Caki2 (cell line): ENCODE measurements at regions not wholly inside any gene's neighbourhood (a gene's known extent, or its start where the extent isn't known, plus 50 kb on each side); places are given as distances from the start of the nearest gene placed in this dataset.
"Not testable (repeated sequence)": the region's sequence is repeated elsewhere in the genome, so short reads cannot be mapped to it uniquely, and the experiment has no call there.

Experiments
- DNase-seq: peaks from one replicate; pipeline ENCODE4 v3.0.0-alpha.2; 2015; ENCODE audit warnings: low read depth
- in situ Hi-C: cut with HindIII; loops from 2 replicates; pipeline ENCODE4 v1.10.0; 2016; ENCODE audit warnings: low sequenced_read_pairs, low pct_unique_long_range_greater_than_20kb, mixed read lengths

- in situ Hi-C loops, result no loop called here
- no peak for DNase-seq
Measured at GRCh38 chr3:18207226-18207625, 217.9 kb downstream of the SATB1 start.

GRCh38 chr3:18205701-18206100 is 219.4 kb downstream of the SATB1 start:
- DNase-seq, in situ Hi-C loops: not testable (repeated sequence)

GRCh38 chr3:18201315-18201714 is 223.8 kb downstream of the SATB1 start:
- DNase-seq, result no peak
- in situ Hi-C loops, result no loop called here

GRCh38 chr3:18199757-18200156 is 225.4 kb downstream of the SATB1 start:
- in situ Hi-C loops, result no loop called here
- no peak for DNase-seq

GRCh38 chr3:18195836-18196235 is 229.3 kb downstream of the SATB1 start:
- DNase-seq, result no peak
- in situ Hi-C loops, result no loop called here

- no peak for DNase-seq
- in situ Hi-C loops, result no loop called here
Measured at GRCh38 chr3:18194431-18194830, 230.7 kb downstream of the SATB1 start.

GRCh38 chr3:18190646-18191045 is 234.5 kb downstream of the SATB1 start:
- no peak for DNase-seq
- in situ Hi-C loops, result no loop called here

- DNase-seq, result no peak
Measured at GRCh38 chr3:18189282-18190050, 235.7 kb downstream of the SATB1 start.

GRCh38 chr3:18188491-18188890 is 236.6 kb downstream of the SATB1 start:
- DNase-seq, result no peak
- in situ Hi-C loops, result no loop called here

More at GRCh38 chr3:18189282-18190050, 235.7 kb downstream of the SATB1 start:
- in situ Hi-C loops, result no loop called here

- in situ Hi-C loops, result no loop called here
- DNase-seq, result no peak
Measured at GRCh38 chr3:18185624-18186023, 239.5 kb downstream of the SATB1 start.

- in situ Hi-C loops, DNase-seq: not testable (repeated sequence)
Measured at GRCh38 chr3:18182923-18183322, 242.2 kb downstream of the SATB1 start.

GRCh38 chr3:18179521-18179920 is 245.6 kb downstream of the SATB1 start:
- in situ Hi-C loops, result no loop called here
- DNase-seq, result no peak

- in situ Hi-C loops, result no loop called here
- no peak for DNase-seq
Measured at GRCh38 chr3:18177271-18177670, 247.9 kb downstream of the SATB1 start.

- in situ Hi-C loops, DNase-seq: not testable (repeated sequence)
Measured at GRCh38 chr3:18173891-18174290, 251.2 kb downstream of the SATB1 start.

- no peak for DNase-seq
- in situ Hi-C loops, result no loop called here
Measured at GRCh38 chr3:18159681-18160080, 265.5 kb downstream of the SATB1 start.

- in situ Hi-C loops, result no loop called here
- DNase-seq, result peak; percentile 23
Measured at GRCh38 chr3:18153571-18154173, 271.5 kb downstream of the SATB1 start.

- DNase-seq, result no peak
- in situ Hi-C loops, result no loop called here
Measured at GRCh38 chr3:18151199-18151598, 273.9 kb downstream of the SATB1 start.

GRCh38 chr3:18149935-18150334 is 275.2 kb downstream of the SATB1 start:
- DNase-seq, result no peak
- in situ Hi-C loops, result no loop called here

GRCh38 chr3:18149386-18149785 is 275.8 kb downstream of the SATB1 start:
- DNase-seq, result no peak

GRCh38 chr3:18144571-18144970 is 280.6 kb downstream of the SATB1 start:
- in situ Hi-C loops, result no loop called here
- no peak for DNase-seq

More at GRCh38 chr3:18149386-18149785, 275.8 kb downstream of the SATB1 start:
- in situ Hi-C loops, result no loop called here
